GM13977 (cell line): ENCODE measurements at regions not wholly inside any gene's neighbourhood (a gene's known extent, or its start where the extent isn't known, plus 50 kb on each side); places are given as distances from the start of the nearest gene placed in this dataset.

Experiments
- DNase-seq: peaks from one replicate; pipeline ENCODE4 v3.0.0; 2012; ENCODE audit warnings: low spot score
- CTCF ChIP-seq: IDR thresholded peaks from 2 replicates; pipeline ENCODE4 v1.5.1; 2012; ENCODE audit warnings: mild to moderate bottlenecking, control low read depth; ENCODE audit not compliant: insufficient read depth; ENCODE audit errors: extremely low read depth, missing control alignments
- in situ Hi-C: fragments of 300-500 bp; cut with MboI; formaldehyde crosslinking; loops from one replicate; pipeline ENCODE4 v1.12.0; 2022; ENCODE audit warnings: low sequenced_read_pairs, low pct_unique_long_range_greater_than_20kb, mixed read lengths, inconsistent platforms; ENCODE audit not compliant: unreplicated experiment

- DNase-seq: no peak
- TF ChIP-seq CTCF: no peak
- in situ Hi-C loops: no loop called here
Measured at GRCh38 chr1:30290581-30290980, 432.8 kb downstream of the MATN1 start.

- no peak for TF ChIP-seq CTCF
Measured at GRCh38 chr1:30287976-30288375, 435.4 kb downstream of the MATN1 start.

GRCh38 chr1:30286988-30287839, 436.2 kb downstream of the MATN1 start:
- in situ Hi-C loops: no loop called here
- no peak for DNase-seq
- TF ChIP-seq CTCF: no peak

More at GRCh38 chr1:30287976-30288375, 435.4 kb downstream of the MATN1 start:
- in situ Hi-C loops: no loop called here
- DNase-seq: no peak

- DNase-seq: no peak
- no peak for TF ChIP-seq CTCF
- in situ Hi-C loops: no loop called here
Measured at GRCh38 chr1:30286241-30286987, 437.0 kb downstream of the MATN1 start.

GRCh38 chr1:30285501-30285932, 437.9 kb downstream of the MATN1 start:
- DNase-seq: no peak
- TF ChIP-seq CTCF: no peak
- in situ Hi-C loops: no loop called here

GRCh38 chr1:30284728-30285475, 438.5 kb downstream of the MATN1 start:
- in situ Hi-C loops: no loop called here
- no peak for TF ChIP-seq CTCF
- no peak for DNase-seq
